HG03060 (cell line): ENCODE measurements at regions not wholly inside any gene's neighbourhood (a gene's known extent, or its start where the extent isn't known, plus 50 kb on each side); places are given as distances from the start of the nearest gene placed in this dataset.

Source experiments
- ATAC-seq: cut with Tn5 transposase; IDR thresholded peaks from one replicate; pipeline ENCODE4 v1.9.1; 2021; ENCODE audit warnings: low read depth, moderate number of reproducible peaks; ENCODE audit not compliant: unreplicated experiment

GRCh38 chr10:2012209-2012608, 274.9 kb upstream of the ADARB2 start:
- no peak for ATAC-seq

DNA sequence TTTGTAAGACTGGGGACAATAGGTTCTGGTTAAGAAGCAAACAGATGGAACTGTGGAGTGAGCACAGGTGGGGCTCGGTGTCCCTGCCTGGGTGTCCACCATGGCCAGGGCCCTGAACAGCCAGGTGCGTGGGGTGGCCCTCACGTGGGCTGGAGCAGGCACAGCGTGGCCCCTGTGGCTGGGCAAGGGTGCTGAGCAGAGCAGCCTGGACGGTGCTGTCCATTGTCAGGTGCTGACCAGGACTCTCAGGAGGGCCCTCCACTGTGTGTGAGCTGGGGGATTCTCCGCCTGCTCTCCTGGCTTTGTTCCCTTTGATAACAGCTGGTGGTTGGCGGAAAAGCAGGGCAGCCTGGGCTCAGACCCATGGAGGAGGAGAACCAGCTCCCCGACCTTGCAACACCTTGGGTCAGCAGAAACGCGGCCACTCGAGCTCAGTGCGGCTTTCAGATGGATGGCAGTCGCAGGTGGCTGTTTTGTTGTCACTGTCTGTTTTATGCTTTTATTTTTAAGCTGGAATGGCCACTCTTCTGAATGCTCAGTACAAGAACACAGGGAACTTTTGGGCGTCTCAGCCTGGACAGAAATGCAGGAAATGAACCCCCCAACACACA, 273.9 kb upstream of the ADARB2 start:
- ATAC-seq: no peak

DNA sequence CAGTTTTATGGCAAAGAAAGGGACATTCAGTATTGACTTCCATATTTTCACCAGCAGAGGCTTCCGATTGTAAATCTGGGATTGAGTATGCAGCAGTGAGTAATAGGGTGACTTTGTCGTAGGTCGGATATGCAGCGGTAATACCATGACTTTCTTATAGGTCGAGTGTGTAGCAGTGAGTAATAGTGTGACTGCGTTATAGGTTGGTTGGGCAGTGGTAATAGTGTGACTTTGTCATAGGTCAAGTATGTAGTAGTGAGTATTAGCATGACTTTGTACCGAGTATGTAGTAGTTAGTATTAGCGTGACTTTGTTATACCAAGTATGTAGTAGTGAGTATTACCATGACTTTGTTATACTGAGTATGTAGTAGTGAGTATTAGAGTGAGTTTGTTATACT, 268.2 kb upstream of the ADARB2 start:
- no peak for ATAC-seq

GRCh38 chr10:1992930-1993329, 255.6 kb upstream of the ADARB2 start:
- no peak for ATAC-seq

DNA sequence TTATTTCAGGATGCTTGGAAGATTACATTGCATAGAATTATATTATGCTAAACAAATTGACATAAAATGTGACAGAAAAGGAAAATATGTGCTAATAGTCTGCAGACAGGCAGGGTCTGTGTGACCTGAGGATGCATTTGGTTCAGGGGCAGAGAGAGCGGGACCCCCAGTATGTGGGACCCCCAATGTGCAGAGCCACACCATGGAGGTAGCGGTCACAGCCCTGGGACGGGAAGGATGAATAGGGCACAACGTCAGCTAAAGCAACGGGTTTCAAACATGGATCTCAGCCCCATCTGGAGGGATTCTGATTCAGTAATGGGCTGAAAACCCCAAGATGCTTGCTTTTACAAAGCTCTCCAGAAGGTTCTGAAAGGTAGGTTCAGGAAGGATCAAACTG, 251.8 kb upstream of the ADARB2 start:
- ATAC-seq: no peak

DNA sequence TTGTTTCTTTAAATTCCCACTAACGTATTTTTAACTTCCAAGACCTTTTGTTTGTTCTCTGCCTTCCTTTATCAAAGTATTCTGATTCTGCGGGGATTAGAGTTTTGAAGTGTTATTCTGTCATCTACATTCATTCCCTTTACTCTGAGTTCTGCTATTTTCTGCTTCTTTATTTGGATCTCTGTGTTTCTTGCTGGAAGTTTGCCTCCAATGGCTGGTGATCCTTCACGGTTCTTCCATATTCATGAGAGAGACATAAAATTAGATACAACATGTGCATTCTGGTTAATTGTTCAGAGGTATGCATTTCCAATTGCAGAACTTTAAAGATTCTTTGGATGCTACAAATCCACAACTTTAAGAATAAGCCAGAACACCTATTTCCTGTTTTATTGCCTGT, 244.7 kb upstream of the ADARB2 start:
- ATAC-seq: no peak

GRCh38 chr10:1980459-1980858, 243.1 kb upstream of the ADARB2 start:
- ATAC-seq: no peak

DNA sequence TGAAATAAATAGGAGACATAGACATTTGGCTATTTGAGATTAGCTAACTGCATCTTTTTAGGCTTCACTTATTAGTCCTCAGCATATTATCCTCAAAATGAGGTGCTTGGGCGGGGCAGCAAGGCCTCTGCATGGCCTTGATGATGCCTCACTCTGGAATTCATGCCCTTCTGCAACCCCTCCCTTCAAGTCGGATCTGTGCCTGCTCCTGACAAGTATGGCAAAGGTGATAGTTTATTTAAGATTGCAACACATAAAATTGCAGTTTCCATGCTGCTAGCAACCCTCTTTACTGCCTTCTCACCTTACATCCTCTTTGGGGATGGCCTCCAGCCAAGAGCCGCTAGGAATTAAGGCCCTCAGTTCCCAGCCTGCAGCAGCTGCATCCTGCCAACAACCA, 241.3 kb upstream of the ADARB2 start:
- ATAC-seq: no peak

DNA sequence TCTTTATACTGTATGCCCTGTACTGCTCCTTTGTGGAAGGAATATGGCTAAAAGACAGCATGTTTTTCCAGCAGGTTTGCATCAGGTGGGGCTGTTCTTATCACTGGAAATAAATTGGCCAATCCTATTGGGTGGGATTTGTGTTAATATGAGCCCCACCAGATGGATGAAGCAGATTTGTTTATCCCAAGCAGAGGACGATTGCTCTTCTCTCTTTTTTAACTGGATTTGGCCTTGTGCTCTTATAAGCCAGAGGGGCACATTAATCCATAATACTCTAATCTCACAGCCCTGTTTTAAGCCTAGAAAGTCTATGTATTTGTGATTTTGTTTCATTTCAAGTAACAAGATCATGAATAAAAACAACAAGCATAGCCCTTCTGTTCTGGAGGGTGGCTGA, 240.1 kb upstream of the ADARB2 start:
- ATAC-seq: no peak

DNA sequence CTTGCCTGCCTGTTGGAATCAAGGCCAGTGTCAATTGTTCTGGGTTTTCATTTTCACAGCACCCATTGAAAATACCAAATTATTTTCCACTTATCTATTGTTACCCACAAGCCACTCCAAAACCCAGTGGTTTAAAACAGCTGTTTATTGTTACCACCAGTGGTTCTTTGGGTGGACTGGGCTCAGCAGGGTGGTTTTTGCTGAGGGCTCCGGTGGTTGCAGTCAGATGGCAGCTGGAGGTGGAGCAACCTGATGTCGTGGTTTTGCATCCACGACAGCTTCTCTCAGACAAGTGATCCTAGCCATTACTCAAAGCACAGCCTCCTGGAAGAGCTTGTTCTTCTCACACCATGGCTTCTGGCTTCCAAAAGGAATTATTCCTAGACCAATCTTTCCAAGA, 235.1 kb upstream of the ADARB2 start:
- no peak for ATAC-seq

GRCh38 chr10:1968257-1969033, 231.1 kb upstream of the ADARB2 start:
- ATAC-seq: no peak

DNA sequence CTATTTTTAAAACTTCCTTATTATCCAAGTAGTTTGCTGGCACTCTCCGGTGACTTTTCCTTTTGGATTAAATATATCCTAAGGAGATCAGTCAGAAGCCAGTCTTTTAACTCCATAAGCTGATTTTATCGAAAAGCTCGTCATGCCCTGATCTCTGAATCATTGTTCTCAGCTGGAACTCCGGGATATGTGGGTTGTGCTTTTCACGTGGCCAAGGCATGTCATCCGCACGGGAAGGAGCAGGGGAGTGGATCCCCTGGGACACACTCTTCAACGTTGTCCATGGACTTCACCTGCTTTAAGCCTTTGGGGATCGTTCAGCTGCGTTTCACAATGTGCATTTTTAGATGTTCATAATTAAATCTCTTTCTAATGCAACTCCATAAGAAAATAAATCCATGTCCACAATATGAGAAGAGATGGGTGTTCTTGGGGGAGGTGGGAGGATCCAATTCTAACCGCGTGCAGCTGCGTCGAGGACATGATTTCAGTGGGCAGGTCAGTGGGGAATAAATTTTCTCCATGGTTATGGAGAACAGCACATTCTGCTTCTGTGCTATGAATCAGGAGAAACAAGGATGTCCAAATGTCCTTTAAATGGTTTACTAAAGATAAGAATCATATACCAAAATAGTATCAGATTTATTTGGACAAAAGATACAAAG, 229.5 kb upstream of the ADARB2 start:
- ATAC-seq: no peak

DNA sequence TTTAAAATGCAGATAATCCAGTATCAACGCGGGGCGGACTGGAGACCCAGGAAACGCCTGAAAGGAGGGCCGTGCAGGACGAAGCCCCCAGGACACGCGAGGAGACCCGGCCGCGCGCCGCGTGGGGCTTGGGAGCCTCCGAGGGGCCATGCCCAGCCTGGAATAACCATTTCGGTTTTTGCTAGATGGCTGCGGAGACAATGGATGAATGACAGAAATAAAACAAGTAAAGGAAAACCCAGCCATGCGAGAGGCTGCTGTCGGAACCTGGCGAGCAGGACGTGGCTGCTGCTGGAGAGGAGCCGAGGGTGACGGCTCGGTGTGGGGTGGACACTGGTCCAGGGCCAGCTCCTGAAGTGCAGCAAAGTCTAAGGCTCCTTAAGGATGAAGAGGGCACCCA, 227.2 kb upstream of the ADARB2 start:
- no peak for ATAC-seq

- ATAC-seq: no peak
Observed at GRCh38 chr10:1963341-1963740, 226.0 kb upstream of the ADARB2 start.

- ATAC-seq: no peak
Observed at GRCh38 chr10:1961989-1962388, 224.7 kb upstream of the ADARB2 start.

GRCh38 chr10:1960982-1961381, 223.7 kb upstream of the ADARB2 start:
- ATAC-seq: no peak

GRCh38 chr10:1957057-1957456, 219.7 kb upstream of the ADARB2 start:
- ATAC-seq: no peak

- ATAC-seq: no peak
Observed at GRCh38 chr10:1954300-1954699, 217.0 kb upstream of the ADARB2 start.

- ATAC-seq: no peak
Observed at GRCh38 chr10:1952126-1953095, 215.1 kb upstream of the ADARB2 start.

GRCh38 chr10:1950803-1951495, 213.6 kb upstream of the ADARB2 start:
- no peak for ATAC-seq
